SK-N-SH (cell line): ENCODE measurements at regions not wholly inside any gene's neighbourhood (a gene's known extent, or its start where the extent isn't known, plus 50 kb on each side); places are given as distances from the start of the nearest gene placed in this dataset.

Source experiments
- CHD2 ChIP-seq: fragments of 150-350 bp; IDR thresholded peaks from 2 replicates; pipeline ENCODE4 v1.6.1; 2018; ENCODE audit warnings: low read length; ENCODE audit not compliant: partially characterized antibody
- EZH2phosphoT487 ChIP-seq: fragments of 200-600 bp; sonication (generic); IDR thresholded peaks from 2 replicates; pipeline ENCODE4 v1.6.1; 2017; ENCODE audit warnings: low read depth, mixed run types, mild to moderate bottlenecking, antibody characterized with exemption, moderate library complexity, borderline replicate concordance
- JUND ChIP-seq: IDR thresholded peaks from 2 replicates; pipeline ENCODE4 v1.4.0; 2012
- MXI1 ChIP-seq: IDR thresholded peaks from 2 replicates; pipeline ENCODE4 v1.6.1; 2012; ENCODE audit warnings: mild to moderate bottlenecking, low read depth, low read length, improper control_type of control experiment
- NRF1 ChIP-seq: IDR thresholded peaks from 2 replicates; pipeline ENCODE4 v1.6.1; 2012; ENCODE audit warnings: low read depth, mild to moderate bottlenecking, low read length
- POLR2AphosphoS5 ChIP-seq: IDR thresholded peaks from 2 replicates; pipeline ENCODE4 v1.6.1; 2012; ENCODE audit warnings: low read depth, low read length
- SMC3 ChIP-seq: IDR thresholded peaks from 2 replicates; pipeline ENCODE4 v1.6.1; 2012; ENCODE audit warnings: low read depth, low read length, improper control_type of control experiment
- TF ChIP-seq, protein P1 (sequence below): fragments of 200-600 bp; sonication (generic); IDR thresholded peaks from 2 replicates; pipeline ENCODE4 v1.6.1; 2017; ENCODE audit warnings: antibody characterized with exemption, mild to moderate bottlenecking, moderate library complexity
- TF ChIP-seq, protein P2 (sequence below): fragments of 150-350 bp; IDR thresholded peaks from 2 replicates; pipeline ENCODE4 v1.6.1; 2017; ENCODE audit warnings: antibody characterized with exemption, low read length, low read depth, borderline replicate concordance

DNA sequence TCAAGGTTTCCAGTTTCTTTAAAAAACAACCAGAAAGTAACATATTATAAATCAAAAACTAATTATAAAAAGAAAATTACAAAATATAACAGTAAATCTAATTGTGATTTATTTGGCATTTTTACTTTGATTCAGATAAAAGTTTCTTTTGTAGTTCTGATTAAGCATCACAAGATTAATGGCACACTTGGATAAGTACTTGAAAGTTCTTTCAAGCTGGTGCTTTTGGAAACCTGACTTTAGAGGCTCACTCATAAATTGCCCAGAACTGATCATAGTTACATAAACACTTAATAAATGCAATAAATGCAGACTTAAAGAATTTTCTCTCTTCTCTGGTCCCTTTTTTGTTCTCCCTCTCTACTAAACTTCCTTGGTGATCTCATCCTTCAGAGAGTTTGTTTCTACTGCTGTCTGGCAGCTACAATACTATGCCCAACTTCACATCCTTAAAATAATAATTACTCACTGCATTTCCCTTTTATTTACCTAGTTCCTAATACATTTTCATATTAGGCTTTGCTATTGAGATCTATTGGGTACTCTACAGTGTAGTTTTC lies 1417.0 kb downstream of the EFNB2 start:
- TF ChIP-seq, protein P1, sequence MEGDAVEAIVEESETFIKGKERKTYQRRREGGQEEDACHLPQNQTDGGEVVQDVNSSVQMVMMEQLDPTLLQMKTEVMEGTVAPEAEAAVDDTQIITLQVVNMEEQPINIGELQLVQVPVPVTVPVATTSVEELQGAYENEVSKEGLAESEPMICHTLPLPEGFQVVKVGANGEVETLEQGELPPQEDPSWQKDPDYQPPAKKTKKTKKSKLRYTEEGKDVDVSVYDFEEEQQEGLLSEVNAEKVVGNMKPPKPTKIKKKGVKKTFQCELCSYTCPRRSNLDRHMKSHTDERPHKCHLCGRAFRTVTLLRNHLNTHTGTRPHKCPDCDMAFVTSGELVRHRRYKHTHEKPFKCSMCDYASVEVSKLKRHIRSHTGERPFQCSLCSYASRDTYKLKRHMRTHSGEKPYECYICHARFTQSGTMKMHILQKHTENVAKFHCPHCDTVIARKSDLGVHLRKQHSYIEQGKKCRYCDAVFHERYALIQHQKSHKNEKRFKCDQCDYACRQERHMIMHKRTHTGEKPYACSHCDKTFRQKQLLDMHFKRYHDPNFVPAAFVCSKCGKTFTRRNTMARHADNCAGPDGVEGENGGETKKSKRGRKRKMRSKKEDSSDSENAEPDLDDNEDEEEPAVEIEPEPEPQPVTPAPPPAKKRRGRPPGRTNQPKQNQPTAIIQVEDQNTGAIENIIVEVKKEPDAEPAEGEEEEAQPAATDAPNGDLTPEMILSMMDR: no peak
- TF ChIP-seq JUND (no peak), POLR2AphosphoS5 (no peak), CHD2 (no peak), NRF1 (no peak), EZH2phosphoT487 (no peak), SMC3 (no peak), MXI1 (no peak)
- TF ChIP-seq, protein P2, sequence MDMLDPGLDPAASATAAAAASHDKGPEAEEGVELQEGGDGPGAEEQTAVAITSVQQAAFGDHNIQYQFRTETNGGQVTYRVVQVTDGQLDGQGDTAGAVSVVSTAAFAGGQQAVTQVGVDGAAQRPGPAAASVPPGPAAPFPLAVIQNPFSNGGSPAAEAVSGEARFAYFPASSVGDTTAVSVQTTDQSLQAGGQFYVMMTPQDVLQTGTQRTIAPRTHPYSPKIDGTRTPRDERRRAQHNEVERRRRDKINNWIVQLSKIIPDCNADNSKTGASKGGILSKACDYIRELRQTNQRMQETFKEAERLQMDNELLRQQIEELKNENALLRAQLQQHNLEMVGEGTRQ: no peak
